Left lung (tissue), 4 donors: ENCODE measurements at regions not wholly inside any gene's neighbourhood (a gene's known extent, or its start where the extent isn't known, plus 50 kb on each side); places are given as distances from the start of the nearest gene placed in this dataset.

Experiments
- ATAC-seq: fragments of 200-7000 bp; cut with Tn5 transposase; one replicate; pipeline ENCODE4 v1.9.1; 2020; ENCODE audit warnings: moderate library complexity
- DNase-seq, 4 donors: peaks; one replicate each; pipeline ENCODE4 v3.0.0-alpha.2; 2013 to 2020
- H3K27ac ChIP-seq, 2 donors: fragments of 200-600 bp; sonication (generic) in 1 of 2; one replicate each; pipeline versions ENCODE4 v1.5.0 to v1.8.0; 2020 to 2021
- H3K27me3 ChIP-seq, 2 donors: fragments of 200-600 bp; sonication (generic) in 1 of 2; one replicate each; pipeline versions ENCODE4 v1.5.0 to v1.8.0; 2020 to 2021
- H3K36me3 ChIP-seq, 2 donors: fragments of 200-600 bp; sonication (generic) in 1 of 2; one replicate each; pipeline versions ENCODE4 v1.5.0 to v1.8.0; 2020 to 2021
- H3K4me1 ChIP-seq, 2 donors: fragments of 200-600 bp; one replicate each; pipeline ENCODE4 v1.8.0; 2021
- H3K4me3 ChIP-seq, 2 donors: fragments of 200-600 bp; sonication (generic) in 1 of 2; one replicate each; pipeline versions ENCODE4 v1.5.0 to v1.8.0; 2020 to 2021; ENCODE audit warnings: mild to moderate bottlenecking in 1 of 2
- H3K9me3 ChIP-seq, 2 donors: fragments of 200-600 bp; sonication (generic) in 1 of 2; one replicate each; pipeline versions ENCODE4 v1.5.0 to v1.8.0; 2020 to 2021
- intact Hi-C, 2 donors: fragments of 100-400 bp; cut with DNase I; formaldehyde crosslinking; loops; one replicate each; pipeline versions ENCODE4 v1.11.2 to v1.14.2; 2022
- TF ChIP-seq, protein P1 (sequence below), 2 donors: fragments of 200-600 bp; sonication (generic) in 1 of 2; IDR thresholded peaks; one replicate each; pipeline versions ENCODE4 v1.5.0 to v1.8.0; 2021; ENCODE audit warnings: antibody characterized with exemption in 2 of 2
- donor health status: DM: no; HTN: yes; CAD: no.
- donor health status: DM: no; HTN: no; CAD: no.

DNA sequence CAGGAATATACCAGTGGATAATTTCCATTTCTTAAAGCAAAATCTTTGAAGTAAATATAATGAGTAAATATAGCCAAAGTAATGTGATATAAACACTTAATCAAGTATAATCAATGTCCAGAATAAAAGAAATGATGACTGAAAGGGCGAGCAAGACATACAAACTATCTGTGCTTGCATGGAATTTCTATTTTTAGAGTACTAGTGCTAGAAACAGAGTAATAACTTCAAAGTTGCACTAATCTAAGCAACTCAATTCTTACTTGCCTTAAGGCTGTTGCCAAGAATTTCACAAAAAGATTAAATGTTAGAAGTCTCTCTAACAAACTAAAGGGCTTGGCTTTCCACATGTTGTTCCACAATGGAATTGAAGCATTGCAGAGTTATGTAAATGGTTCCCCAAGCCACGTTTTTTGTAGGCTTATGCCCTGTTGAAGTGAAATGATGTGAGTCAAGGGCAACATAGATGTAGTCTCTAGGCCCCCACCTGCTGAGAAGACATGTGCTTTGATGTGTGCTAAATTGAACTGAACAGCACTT lies 175.0 kb upstream of the LMNTD1 start:
- intact Hi-C loops: no loop called here
- Histone ChIP-seq H3K36me3 (no peaks in the 10 kb centered on the region), H3K9me3 (no peaks in the 10 kb centered on the region), H3K4me3 (no peak overlapping the region), H3K4me1 (no peaks in the 10 kb centered on the region), H3K27me3 (no peaks in the 10 kb centered on the region), H3K27ac (no peak overlapping the region)
- ATAC-seq (no peak), DNase-seq (peak in 2 of 4 donors; percentile 50 to 61)
- TF ChIP-seq, protein P1, sequence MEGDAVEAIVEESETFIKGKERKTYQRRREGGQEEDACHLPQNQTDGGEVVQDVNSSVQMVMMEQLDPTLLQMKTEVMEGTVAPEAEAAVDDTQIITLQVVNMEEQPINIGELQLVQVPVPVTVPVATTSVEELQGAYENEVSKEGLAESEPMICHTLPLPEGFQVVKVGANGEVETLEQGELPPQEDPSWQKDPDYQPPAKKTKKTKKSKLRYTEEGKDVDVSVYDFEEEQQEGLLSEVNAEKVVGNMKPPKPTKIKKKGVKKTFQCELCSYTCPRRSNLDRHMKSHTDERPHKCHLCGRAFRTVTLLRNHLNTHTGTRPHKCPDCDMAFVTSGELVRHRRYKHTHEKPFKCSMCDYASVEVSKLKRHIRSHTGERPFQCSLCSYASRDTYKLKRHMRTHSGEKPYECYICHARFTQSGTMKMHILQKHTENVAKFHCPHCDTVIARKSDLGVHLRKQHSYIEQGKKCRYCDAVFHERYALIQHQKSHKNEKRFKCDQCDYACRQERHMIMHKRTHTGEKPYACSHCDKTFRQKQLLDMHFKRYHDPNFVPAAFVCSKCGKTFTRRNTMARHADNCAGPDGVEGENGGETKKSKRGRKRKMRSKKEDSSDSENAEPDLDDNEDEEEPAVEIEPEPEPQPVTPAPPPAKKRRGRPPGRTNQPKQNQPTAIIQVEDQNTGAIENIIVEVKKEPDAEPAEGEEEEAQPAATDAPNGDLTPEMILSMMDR (IDR thresholded peaks at IDR 0.05): no peak

- TF ChIP-seq, protein P1 (IDR thresholded peaks at IDR 0.05): no peak
- H3K4me3 ChIP-seq: no peak overlapping the region
- no peak overlapping the region for H3K27ac ChIP-seq
- H3K9me3 ChIP-seq: no peaks in the 10 kb centered on the region
- no peak for DNase-seq
- no peak for ATAC-seq
- H3K4me1 ChIP-seq: no peaks in the 10 kb centered on the region
- H3K27me3 ChIP-seq: no peaks in the 10 kb centered on the region
- intact Hi-C loops: no loop called here
- no peaks in the 10 kb centered on the region for H3K36me3 ChIP-seq
These were observed 177.6 kb upstream of the LMNTD1 start for GRCh38 chr12:25730489-25731349.

- DNase-seq (no peak), ATAC-seq (no peak)
- H3K4me1 ChIP-seq: no peaks in the 10 kb centered on the region
- H3K36me3 ChIP-seq: no peaks in the 10 kb centered on the region
- H3K27ac ChIP-seq: no peak overlapping the region
- no peak overlapping the region for H3K4me3 ChIP-seq
- intact Hi-C loops: no loop called here
- TF ChIP-seq, protein P1 (IDR thresholded peaks at IDR 0.05): no peak
- H3K9me3 ChIP-seq: no peaks in the 10 kb centered on the region
- H3K27me3 ChIP-seq: no peaks in the 10 kb centered on the region
These were observed 180.5 kb upstream of the LMNTD1 start for GRCh38 chr12:25733541-25733940.

DNA sequence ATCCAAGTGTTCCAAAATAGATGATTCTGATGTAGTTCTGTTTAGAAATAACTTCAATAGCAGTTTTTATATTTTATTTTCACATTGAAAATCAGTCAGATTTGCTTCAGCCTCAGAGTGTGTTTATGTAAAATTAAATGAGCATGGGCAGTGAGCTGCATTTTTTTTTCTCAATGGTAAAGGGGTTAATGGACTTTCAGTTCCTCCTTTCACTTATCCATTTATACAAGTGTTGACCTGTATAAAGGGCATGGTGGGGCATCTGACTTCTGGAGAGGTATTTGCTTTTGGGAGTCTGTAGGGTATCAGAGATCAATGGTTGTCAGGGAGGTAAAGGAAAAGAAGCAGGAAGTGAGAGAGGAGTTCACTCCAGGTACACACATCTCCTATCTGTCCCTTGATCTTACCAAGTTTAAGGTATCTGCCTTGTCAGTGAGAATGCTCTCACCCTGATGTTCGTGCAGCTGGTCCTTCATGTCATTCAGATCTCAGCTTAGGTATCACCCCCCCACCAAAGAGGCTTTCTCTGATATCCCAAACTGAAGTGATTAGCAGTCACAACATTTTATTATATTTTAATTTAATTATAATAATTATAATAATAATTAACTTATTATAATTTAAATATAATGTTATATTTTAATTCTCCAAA lies 181.6 kb upstream of the LMNTD1 start:
- Histone ChIP-seq H3K27ac (no peak overlapping the region), H3K9me3 (no peaks in the 10 kb centered on the region), H3K36me3 (no peaks in the 10 kb centered on the region), H3K4me1 (no peaks in the 10 kb centered on the region), H3K4me3 (no peak overlapping the region), H3K27me3 (no peaks in the 10 kb centered on the region)
- DNase-seq (no peak), ATAC-seq (no peak)
- intact Hi-C loops: no loop called here
- TF ChIP-seq, protein P1 (IDR thresholded peaks at IDR 0.05): no peak

DNA sequence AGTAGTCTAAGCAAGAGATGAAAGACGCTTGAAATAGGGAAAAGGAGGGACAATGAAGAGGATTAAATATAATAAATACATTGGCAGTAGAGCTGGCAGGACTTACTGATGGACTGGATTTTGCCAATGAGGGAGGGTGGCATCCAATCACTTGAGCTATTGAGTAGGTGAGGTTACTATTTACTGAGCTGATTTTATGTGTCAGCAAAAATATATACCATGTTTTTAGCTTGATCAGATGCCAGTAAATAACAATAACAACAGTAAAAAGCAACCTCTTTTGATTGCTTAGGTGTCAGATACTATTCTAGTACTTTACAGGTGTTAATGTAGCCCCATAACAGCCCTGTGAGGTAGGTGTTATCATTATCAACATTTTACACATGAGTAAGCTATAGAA lies 187.5 kb upstream of the LMNTD1 start:
- H3K4me1 ChIP-seq: no peaks in the 10 kb centered on the region
- no peak for ATAC-seq
- no peak overlapping the region for H3K4me3 ChIP-seq
- H3K27me3 ChIP-seq: no peaks in the 10 kb centered on the region
- H3K9me3 ChIP-seq: no peaks in the 10 kb centered on the region
- H3K27ac ChIP-seq: no peak overlapping the region
- no peaks in the 10 kb centered on the region for H3K36me3 ChIP-seq
- intact Hi-C loops: no loop called here
- TF ChIP-seq, protein P1 (IDR thresholded peaks at IDR 0.05): no peak
- no peak for DNase-seq
